ENCODE measurements at regions not wholly inside any gene's neighbourhood (a gene's known extent, or its start where the extent isn't known, plus 50 kb on each side); places are given as distances from the start of the nearest gene placed in this dataset.

- TF ChIP-seq POLR2AphosphoS5 (IDR thresholded peaks at IDR 0.05) = no peak
- TF ChIP-seq EZH2 (IDR thresholded peaks at IDR 0.05; ENCODE audit: borderline replicate concordance, insufficient read depth, low read length, poor library complexity, severe bottlenecking) = no peak
- TF ChIP-seq TAF1 (IDR thresholded peaks at IDR 0.05; ENCODE audit: low read depth) = no peak
- no peak for TF ChIP-seq EP300 (conservative IDR thresholded peaks at IDR 0.05; ENCODE audit: poor library complexity, severe bottlenecking)
- no peak for TF ChIP-seq SMC3 (conservative IDR thresholded peaks at IDR 0.05; ENCODE audit: poor library complexity)
- TF ChIP-seq CTCF (IDR thresholded peaks at IDR 0.05; ENCODE audit: poor library complexity, severe bottlenecking) = no peak
- TF ChIP-seq REST (IDR thresholded peaks at IDR 0.05; ENCODE audit: borderline replicate concordance) = no peak
- no peak for TF ChIP-seq MXI1 (conservative IDR thresholded peaks at IDR 0.05; ENCODE audit: poor library complexity, severe bottlenecking)
- TF ChIP-seq RAD21 (conservative IDR thresholded peaks at IDR 0.05) = no peak
- Histone ChIP-seq H3K79me2 (replicated peaks; ENCODE audit: insufficient read depth, low read length) (no peaks in the 10 kb centered on the region), H3K4me3 (ENCODE audit: low read length) (no peak overlapping the region), H3F3A (ENCODE audit: insufficient read depth, low read length, poor library complexity, severe bottlenecking) (no peaks in the 10 kb centered on the region), H3K4me2 (ENCODE audit: low read length) (no peak overlapping the region), H3K9ac (ENCODE audit: low read length) (no peak overlapping the region), H3K9me3 (ENCODE audit: low read length) (no peaks in the 10 kb centered on the region), H3K27ac (ENCODE audit: low read length) (no peak overlapping the region), H2AFZ (ENCODE audit: low read depth, low read length) (no peak overlapping the region), H4K20me1 (ENCODE audit: insufficient read depth) (no peaks in the 10 kb centered on the region), H3K36me3 (ENCODE audit: insufficient read depth, low read length) (no peaks in the 10 kb centered on the region), H3K27me3 (ENCODE audit: insufficient read depth, low read depth, low read length) (no peaks in the 10 kb centered on the region), H3K9me2 (ENCODE audit: insufficient read depth, low read length) (no peaks in the 10 kb centered on the region)
These were observed 1070.2 kb upstream of the NXPH2 start for GRCh38 chr2:139850254-139850890.

GRCh38 chr2:139836769-139837168 lies 1056.6 kb upstream of the NXPH2 start:
- Histone ChIP-seq H3K27me3 (ENCODE audit: insufficient read depth, low read depth, low read length) (no peaks in the 10 kb centered on the region), H2AFZ (ENCODE audit: low read depth, low read length) (no peak overlapping the region), H3K9me3 (ENCODE audit: low read length) (no peaks in the 10 kb centered on the region), H4K20me1 (ENCODE audit: insufficient read depth) (no peaks in the 10 kb centered on the region), H3K4me2 (ENCODE audit: low read length) (no peak overlapping the region), H3K79me2 (replicated peaks; ENCODE audit: insufficient read depth, low read length) (no peaks in the 10 kb centered on the region), H3K9me2 (ENCODE audit: insufficient read depth, low read length) (no peaks in the 10 kb centered on the region), H3K27ac (ENCODE audit: low read length) (no peak overlapping the region), H3K9ac (ENCODE audit: low read length) (no peak overlapping the region), H3K36me3 (ENCODE audit: insufficient read depth, low read length) (no peaks in the 10 kb centered on the region), H3K4me3 (ENCODE audit: low read length) (no peak overlapping the region), H3F3A (ENCODE audit: insufficient read depth, low read length, poor library complexity, severe bottlenecking) (no peaks in the 10 kb centered on the region)
- TF ChIP-seq POLR2AphosphoS5 (IDR thresholded peaks at IDR 0.05) (no peak), CTCF (IDR thresholded peaks at IDR 0.05; ENCODE audit: poor library complexity, severe bottlenecking) (no peak)
